Activated CD4-positive, alpha-beta T cell treated with anti-CD3 and anti-CD28 coated beads, Interleukin-2, amount 10 ng/mL, durations not matched to agents 7 days and 5 days (primary cell): ENCODE measurements at regions not wholly inside any gene's neighbourhood (a gene's known extent, or its start where the extent isn't known, plus 50 kb on each side); places are given as distances from the start of the nearest gene placed in this dataset.

ENCODE experiments used
- CTCF ChIA-PET: fragments of 350-600 bp; sonication (Branson Sonifier 250); formaldehyde crosslinking; loops from one replicate; lab custom pipeline; 2021; ENCODE audit warnings: antibody characterized with exemption; lab: Charles Lee
- POLR2A ChIA-PET: fragments of 350-600 bp; sonication (Branson Sonifier 250); formaldehyde crosslinking; loops from one replicate; lab custom pipeline; 2021; ENCODE audit warnings: antibody characterized with exemption; lab: Charles Lee
- DNase-seq: peaks from one replicate; pipeline ENCODE4 v3.0.0-alpha.2; 2020
- H3K27ac Mint-ChIP-seq: one replicate; pipeline ENCODE4 v1.8.0; 2021; ENCODE audit warnings: mild to moderate bottlenecking, moderate library complexity, mixed read lengths
- H3K27me3 Mint-ChIP-seq: one replicate; pipeline ENCODE4 v1.8.0; 2021; ENCODE audit warnings: mixed read lengths
- H3K36me3 Mint-ChIP-seq: one replicate; pipeline ENCODE4 v1.8.0; 2021; ENCODE audit warnings: low read depth, mixed read lengths
- H3K4me1 Mint-ChIP-seq: one replicate; pipeline ENCODE4 v1.8.0; 2021; ENCODE audit warnings: mixed read lengths
- H3K4me3 Mint-ChIP-seq: one replicate; pipeline ENCODE4 v1.8.0; 2021; ENCODE audit warnings: mild to moderate bottlenecking, moderate library complexity, mixed read lengths
- H3K9me3 Mint-ChIP-seq: one replicate; pipeline ENCODE4 v1.8.0; 2021; ENCODE audit warnings: mixed read lengths

GRCh38 chr13:62875118-62875640 is 1459.5 kb upstream of the PCDH20 start:
- peaks cover 7% of the 10 kb centered on the region for H3K9me3 Mint-ChIP-seq
- no peaks in the 10 kb centered on the region for H3K27me3 Mint-ChIP-seq
- H3K4me1 Mint-ChIP-seq: no peaks in the 10 kb centered on the region
- POLR2A ChIA-PET: no interaction called here
- H3K4me3 Mint-ChIP-seq: no peak overlapping the region
- CTCF ChIA-PET: no interaction called here
- no peaks in the 10 kb centered on the region for H3K36me3 Mint-ChIP-seq
- DNase-seq: no peak
- H3K27ac Mint-ChIP-seq: no peak overlapping the region

DNA sequence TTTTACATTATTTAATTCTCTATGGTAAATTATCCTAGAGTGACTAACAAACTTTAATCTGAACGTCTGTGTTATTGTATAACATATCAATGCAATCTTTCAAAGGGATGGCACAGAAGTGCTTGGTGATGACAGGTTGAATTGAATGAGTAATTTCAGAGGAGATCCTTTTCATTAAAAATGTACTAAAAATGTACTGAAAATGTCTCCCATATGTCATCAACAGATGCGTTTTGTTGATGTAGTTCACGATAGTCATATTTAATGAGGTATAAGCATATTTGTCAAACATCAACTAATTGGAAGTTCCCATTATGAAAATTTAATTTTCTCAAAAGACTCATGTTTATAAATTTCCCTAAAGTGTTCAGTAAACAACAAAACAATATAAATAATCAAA is 1434.7 kb upstream of the PCDH20 start:
- no peak for DNase-seq
- H3K36me3 Mint-ChIP-seq: no peaks in the 10 kb centered on the region
- ChIA-PET CTCF (no interaction called here), POLR2A (no interaction called here)
- H3K9me3 Mint-ChIP-seq: peaks cover 7% of the 10 kb centered on the region
- no peak overlapping the region for H3K27ac Mint-ChIP-seq
- H3K4me1 Mint-ChIP-seq: no peaks in the 10 kb centered on the region
- no peaks in the 10 kb centered on the region for H3K27me3 Mint-ChIP-seq
- no peak overlapping the region for H3K4me3 Mint-ChIP-seq

DNA sequence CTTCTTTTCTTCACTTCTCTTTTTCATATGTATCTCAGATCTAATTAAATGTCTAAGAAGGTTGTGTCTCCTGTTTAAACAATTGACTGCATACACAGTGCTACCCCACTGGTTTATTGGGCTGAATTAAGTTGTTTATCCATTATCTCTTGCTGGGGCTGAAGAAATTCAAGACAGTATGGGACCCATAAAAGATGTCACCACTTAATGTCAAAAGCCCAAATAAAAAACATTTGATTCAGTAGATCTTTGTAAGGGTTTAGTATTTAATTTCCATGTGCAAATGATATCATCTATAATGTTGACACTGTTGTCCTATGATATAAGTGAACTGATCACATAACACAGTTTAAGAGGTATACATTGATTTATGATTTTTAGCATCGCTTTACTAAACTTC is 1431.9 kb upstream of the PCDH20 start:
- Mint-ChIP-seq H3K4me3 (no peak overlapping the region), H3K4me1 (no peaks in the 10 kb centered on the region), H3K27ac (no peak overlapping the region), H3K27me3 (no peaks in the 10 kb centered on the region), H3K9me3 (peaks cover 4% of the 10 kb centered on the region), H3K36me3 (no peaks in the 10 kb centered on the region)
- no peak for DNase-seq
- ChIA-PET CTCF (no interaction called here), POLR2A (no interaction called here)

DNA sequence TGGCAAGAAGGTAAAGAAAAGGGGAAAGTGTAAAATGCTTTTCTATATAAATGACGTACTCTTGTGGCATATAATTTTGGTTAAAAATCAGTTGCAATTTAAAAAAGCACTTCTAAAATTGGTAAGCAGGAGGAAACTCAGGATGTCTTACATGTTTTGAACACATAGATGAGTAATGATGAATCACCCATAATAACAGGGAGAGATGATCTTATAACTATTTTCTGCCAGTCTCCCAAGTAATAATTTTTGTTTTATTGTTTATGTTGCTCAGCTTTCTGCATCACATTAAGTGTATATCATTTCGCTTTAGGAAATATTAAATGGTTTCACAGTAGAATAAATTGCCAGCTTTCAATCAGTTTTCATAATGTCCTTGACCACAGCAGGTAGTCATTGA is 1430.7 kb upstream of the PCDH20 start:
- POLR2A ChIA-PET: no interaction called here
- no peak for DNase-seq
- Mint-ChIP-seq H3K9me3 (peaks cover under 1% of the 10 kb centered on the region), H3K36me3 (no peaks in the 10 kb centered on the region), H3K27me3 (no peaks in the 10 kb centered on the region), H3K4me1 (no peaks in the 10 kb centered on the region), H3K4me3 (no peak overlapping the region), H3K27ac (no peak overlapping the region)
- CTCF ChIA-PET: no interaction called here

DNA sequence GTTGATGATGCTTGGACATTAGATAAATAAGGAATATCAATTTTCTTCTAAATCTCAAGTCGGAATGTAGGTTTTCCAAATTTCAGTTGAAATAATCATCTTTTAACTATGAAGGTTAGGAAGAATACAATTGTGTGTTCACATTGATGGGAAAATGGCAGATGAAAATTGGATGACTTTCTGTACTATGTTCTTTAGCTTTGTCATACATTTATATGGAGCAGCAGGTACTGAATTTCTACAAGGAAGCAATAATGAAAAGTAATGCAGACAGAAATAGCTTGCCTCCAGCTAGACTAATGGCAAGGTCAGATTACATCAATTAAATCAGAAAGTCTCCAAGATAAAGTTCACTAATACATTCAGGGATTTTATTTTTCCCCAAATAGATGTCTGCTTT is 1423.7 kb upstream of the PCDH20 start:
- Mint-ChIP-seq H3K27ac (no peak overlapping the region), H3K4me3 (no peak overlapping the region), H3K27me3 (no peaks in the 10 kb centered on the region), H3K9me3 (no peaks in the 10 kb centered on the region), H3K4me1 (no peaks in the 10 kb centered on the region), H3K36me3 (no peaks in the 10 kb centered on the region)
- POLR2A ChIA-PET: no interaction called here
- CTCF ChIA-PET: no interaction called here
- no peak for DNase-seq

DNA sequence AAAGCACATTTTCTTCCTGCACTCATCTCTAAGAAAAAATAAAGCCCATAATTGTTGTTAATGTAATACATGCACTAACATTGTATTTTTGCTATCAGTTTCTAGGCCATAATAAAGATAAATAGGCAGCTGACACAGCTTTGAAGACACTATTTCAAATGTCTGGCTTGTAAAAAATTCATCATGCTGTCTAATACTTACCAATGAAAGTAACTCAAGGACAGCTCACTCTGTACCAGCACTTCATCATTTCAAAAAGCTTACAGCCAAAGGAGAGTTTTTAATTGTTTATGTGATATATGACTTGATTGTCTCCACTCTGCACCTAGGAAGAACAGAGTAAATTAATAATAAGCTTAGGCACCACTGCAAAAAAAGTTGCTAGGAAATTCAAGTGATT is 1423.3 kb upstream of the PCDH20 start:
- Mint-ChIP-seq H3K36me3 (no peaks in the 10 kb centered on the region), H3K27ac (no peak overlapping the region), H3K4me1 (no peaks in the 10 kb centered on the region), H3K4me3 (no peak overlapping the region), H3K9me3 (no peaks in the 10 kb centered on the region), H3K27me3 (no peaks in the 10 kb centered on the region)
- no peak for DNase-seq
- ChIA-PET POLR2A (no interaction called here), CTCF (no interaction called here)

- no peak for DNase-seq
- H3K4me1 Mint-ChIP-seq: no peaks in the 10 kb centered on the region
- ChIA-PET CTCF (no interaction called here), POLR2A (no interaction called here)
- H3K27me3 Mint-ChIP-seq: no peaks in the 10 kb centered on the region
- no peaks in the 10 kb centered on the region for H3K9me3 Mint-ChIP-seq
- no peak overlapping the region for H3K4me3 Mint-ChIP-seq
- no peak overlapping the region for H3K27ac Mint-ChIP-seq
- H3K36me3 Mint-ChIP-seq: no peaks in the 10 kb centered on the region
Observed at GRCh38 chr13:62837895-62838294, 1422.2 kb upstream of the PCDH20 start.

DNA sequence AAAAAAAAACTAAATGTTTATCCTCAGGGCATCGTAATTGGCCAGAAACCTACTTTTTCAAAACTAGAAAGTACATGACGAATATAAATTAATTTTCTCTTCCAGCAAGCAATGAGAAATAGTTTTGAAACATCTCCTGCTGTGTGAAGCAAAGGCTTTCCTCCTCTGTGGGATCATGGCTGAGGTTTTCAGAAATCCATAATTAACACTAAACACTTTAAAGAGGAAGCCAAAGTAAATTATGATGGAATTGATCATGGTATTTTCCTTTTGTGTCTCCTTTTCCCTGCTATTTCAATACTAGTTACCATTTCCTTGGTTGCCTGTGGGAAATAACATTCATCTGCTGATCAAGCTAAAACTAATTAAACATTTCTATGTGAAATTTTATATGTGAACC is 1413.8 kb upstream of the PCDH20 start:
- H3K36me3 Mint-ChIP-seq: no peaks in the 10 kb centered on the region

DNA sequence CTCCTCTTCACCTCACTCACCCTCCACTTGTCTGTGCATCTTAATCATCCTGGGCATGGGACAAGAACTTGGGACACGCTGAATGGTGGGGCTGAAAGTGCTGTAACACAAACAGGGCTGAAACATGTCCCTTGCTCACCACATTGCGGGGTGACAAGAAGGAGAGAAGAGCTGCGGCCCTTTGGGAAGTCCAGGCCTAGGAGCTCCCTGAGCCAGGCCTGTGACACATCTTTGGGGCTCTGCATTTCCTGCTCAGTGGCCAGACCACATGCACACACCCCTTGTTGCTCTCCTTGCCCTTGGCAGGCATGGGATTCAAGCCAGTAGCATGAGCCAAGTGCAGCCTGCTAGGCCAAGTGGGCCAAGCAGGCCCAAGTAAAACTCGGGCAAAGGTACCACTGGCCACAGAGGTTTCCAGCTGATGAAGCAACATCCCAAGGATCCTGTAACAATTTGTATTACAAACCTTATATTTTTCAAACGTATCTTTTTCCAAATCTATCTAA is 1384.3 kb upstream of the PCDH20 start:
- POLR2A ChIA-PET: no interaction called here
- no peak overlapping the region for H3K27ac Mint-ChIP-seq

More for the DNA sequence above, 1413.8 kb upstream of the PCDH20 start:
- H3K27ac Mint-ChIP-seq: no peak overlapping the region
- no peak for DNase-seq
- ChIA-PET POLR2A (no interaction called here), CTCF (no interaction called here)
- H3K9me3 Mint-ChIP-seq: no peaks in the 10 kb centered on the region
- H3K4me3 Mint-ChIP-seq: no peak overlapping the region
- H3K4me1 Mint-ChIP-seq: no peaks in the 10 kb centered on the region
- no peaks in the 10 kb centered on the region for H3K27me3 Mint-ChIP-seq

GRCh38 chr13:62799038-62799535 is 1383.4 kb upstream of the PCDH20 start:
- no peaks in the 10 kb centered on the region for H3K36me3 Mint-ChIP-seq
- no peaks in the 10 kb centered on the region for H3K4me1 Mint-ChIP-seq
- DNase-seq: no peak
- H3K9me3 Mint-ChIP-seq: no peaks in the 10 kb centered on the region
- ChIA-PET CTCF (no interaction called here), POLR2A (no interaction called here)
- no peak overlapping the region for H3K27ac Mint-ChIP-seq
- no peaks in the 10 kb centered on the region for H3K27me3 Mint-ChIP-seq
- H3K4me3 Mint-ChIP-seq: no peak overlapping the region

More for the DNA sequence above, 1384.3 kb upstream of the PCDH20 start:
- no peak overlapping the region for H3K4me3 Mint-ChIP-seq
- no peaks in the 10 kb centered on the region for H3K4me1 Mint-ChIP-seq
- no peak for DNase-seq
- H3K9me3 Mint-ChIP-seq: no peaks in the 10 kb centered on the region
- no peaks in the 10 kb centered on the region for H3K36me3 Mint-ChIP-seq
- no peaks in the 10 kb centered on the region for H3K27me3 Mint-ChIP-seq
- CTCF ChIA-PET: no interaction called here

DNA sequence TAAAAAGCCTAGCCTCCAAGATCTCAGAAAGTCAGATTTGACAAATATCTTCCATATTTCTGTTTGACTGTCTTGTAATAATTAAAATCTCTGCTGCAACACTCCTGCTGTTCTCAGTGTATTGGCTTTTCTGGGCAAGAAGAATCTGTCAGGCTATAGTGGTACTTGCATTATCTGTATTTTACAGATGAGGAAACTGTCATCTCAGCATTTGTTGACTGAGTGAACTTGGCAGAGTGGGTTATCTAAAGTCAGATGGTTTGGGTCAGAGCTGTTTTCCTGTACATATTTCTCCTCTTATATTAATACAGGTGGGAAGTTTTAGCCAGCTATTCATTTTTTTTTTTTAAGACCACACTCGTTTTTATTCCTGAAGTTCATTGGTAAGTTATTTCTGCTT is 1378.2 kb upstream of the PCDH20 start:
- no peaks in the 10 kb centered on the region for H3K27me3 Mint-ChIP-seq
- CTCF ChIA-PET: no interaction called here

DNA sequence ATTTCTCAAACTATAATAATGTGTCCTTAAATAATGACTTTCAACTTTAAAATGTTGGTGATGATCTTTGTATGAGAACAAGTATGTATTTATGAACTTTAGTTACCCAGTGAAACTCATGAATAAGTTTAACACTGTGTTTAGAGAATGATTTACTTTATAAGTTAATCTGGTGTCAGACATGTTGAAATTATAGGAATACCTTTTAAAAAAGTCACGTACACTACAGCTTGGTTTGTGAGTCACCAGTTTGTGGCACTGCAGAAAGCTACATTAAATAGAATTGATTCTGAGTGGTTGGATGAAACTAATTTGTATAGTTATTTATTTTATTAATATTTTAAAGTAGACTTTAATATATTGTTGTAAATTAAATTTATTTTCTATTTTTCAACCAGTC is 1366.2 kb upstream of the PCDH20 start:
- Mint-ChIP-seq H3K27me3 (no peaks in the 10 kb centered on the region), H3K36me3 (no peaks in the 10 kb centered on the region), H3K27ac (no peak overlapping the region), H3K9me3 (peaks cover 3% of the 10 kb centered on the region), H3K4me3 (no peak overlapping the region), H3K4me1 (no peaks in the 10 kb centered on the region)
- ChIA-PET POLR2A (no interaction called here), CTCF (no interaction called here)
- no peak for DNase-seq

More for the DNA sequence above, 1378.2 kb upstream of the PCDH20 start:
- Mint-ChIP-seq H3K4me1 (no peaks in the 10 kb centered on the region), H3K9me3 (no peaks in the 10 kb centered on the region), H3K27ac (no peak overlapping the region), H3K4me3 (no peak overlapping the region), H3K36me3 (no peaks in the 10 kb centered on the region)
- POLR2A ChIA-PET: no interaction called here
- no peak for DNase-seq

DNA sequence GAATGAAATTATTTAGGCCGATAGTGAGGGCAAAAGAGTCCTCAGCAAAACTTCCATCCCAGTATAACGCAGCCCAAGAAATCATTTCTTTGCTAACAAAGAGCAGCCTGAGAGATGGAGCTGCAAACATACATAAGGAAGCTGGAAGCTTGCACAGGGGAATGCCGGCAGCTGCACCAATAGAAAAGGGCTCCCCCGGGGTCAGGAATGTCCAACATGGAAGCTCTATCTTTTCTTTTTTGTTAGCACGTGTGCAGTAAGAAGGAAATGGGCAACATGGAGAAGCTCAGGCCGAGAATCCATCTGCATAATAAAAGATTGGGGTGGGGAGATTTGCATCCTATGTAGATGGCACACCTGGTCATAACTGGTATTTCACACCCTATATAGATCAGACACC is 1363.5 kb upstream of the PCDH20 start:
- DNase-seq: no peak
- no peak overlapping the region for H3K27ac Mint-ChIP-seq
- no peak overlapping the region for H3K4me3 Mint-ChIP-seq
- POLR2A ChIA-PET: no interaction called here
- no peaks in the 10 kb centered on the region for H3K27me3 Mint-ChIP-seq
- no peaks in the 10 kb centered on the region for H3K36me3 Mint-ChIP-seq
- CTCF ChIA-PET: no interaction called here
- no peaks in the 10 kb centered on the region for H3K4me1 Mint-ChIP-seq
- H3K9me3 Mint-ChIP-seq: peaks cover 3% of the 10 kb centered on the region

GRCh38 chr13:62767473-62767872 is 1351.8 kb upstream of the PCDH20 start:
- no peaks in the 10 kb centered on the region for H3K27me3 Mint-ChIP-seq
- H3K9me3 Mint-ChIP-seq: no peaks in the 10 kb centered on the region
- H3K4me1 Mint-ChIP-seq: no peaks in the 10 kb centered on the region
- no peak for DNase-seq
- POLR2A ChIA-PET: no interaction called here
- CTCF ChIA-PET: no interaction called here
- H3K27ac Mint-ChIP-seq: no peak overlapping the region
- no peak overlapping the region for H3K4me3 Mint-ChIP-seq
- H3K36me3 Mint-ChIP-seq: no peaks in the 10 kb centered on the region
